ENCODE measurements at regions not wholly inside any gene's neighbourhood (a gene's known extent, or its start where the extent isn't known, plus 50 kb on each side); places are given as distances from the start of the nearest gene placed in this dataset.

- DNase-seq (ENCODE audit: low read depth): no peak
- no peak for TF ChIP-seq CTCF (IDR thresholded peaks at IDR 0.05; ENCODE audit: low read depth, low read length, missing control alignments)
- in situ Hi-C loops (cut with HindIII; ENCODE audit: low sequenced_read_pairs): no loop called here
- no peak overlapping the region for H3K4me3 ChIP-seq (ENCODE audit: low read depth, low read length)
These were observed 244.7 kb downstream of the COL4A1 start for GRCh38 chr13:110062077-110062776.

GRCh38 chr13:110061270-110061669 lies 245.7 kb downstream of the COL4A1 start:
- in situ Hi-C loops (cut with HindIII; ENCODE audit: low sequenced_read_pairs): no loop called here
- no peak for DNase-seq (ENCODE audit: low read depth)

GRCh38 chr13:110057052-110057451 lies 249.9 kb downstream of the COL4A1 start:
- H3K4me3 ChIP-seq (ENCODE audit: low read depth, low read length): no peak overlapping the region
- no peak for DNase-seq (ENCODE audit: low read depth)
- in situ Hi-C loops (cut with HindIII; ENCODE audit: low sequenced_read_pairs): no loop called here
- no peak for TF ChIP-seq CTCF (IDR thresholded peaks at IDR 0.05; ENCODE audit: low read depth, low read length, missing control alignments)

More at GRCh38 chr13:110061270-110061669, 245.7 kb downstream of the COL4A1 start:
- H3K4me3 ChIP-seq (ENCODE audit: low read depth, low read length): no peak overlapping the region
- TF ChIP-seq CTCF (IDR thresholded peaks at IDR 0.05; ENCODE audit: low read depth, low read length, missing control alignments): no peak

- in situ Hi-C loops (cut with HindIII; ENCODE audit: low sequenced_read_pairs): no loop called here
- H3K4me3 ChIP-seq (ENCODE audit: low read depth, low read length): no peak overlapping the region
- no peak for TF ChIP-seq CTCF (IDR thresholded peaks at IDR 0.05; ENCODE audit: low read depth, low read length, missing control alignments)
- DNase-seq (ENCODE audit: low read depth): no peak
These were observed 250.3 kb downstream of the COL4A1 start for GRCh38 chr13:110056640-110057039.

GRCh38 chr13:110055089-110055488 lies 251.9 kb downstream of the COL4A1 start:
- no peak overlapping the region for H3K4me3 ChIP-seq (ENCODE audit: low read depth, low read length)
- DNase-seq (ENCODE audit: low read depth): no peak
- TF ChIP-seq CTCF (IDR thresholded peaks at IDR 0.05; ENCODE audit: low read depth, low read length, missing control alignments): no peak
- in situ Hi-C loops (cut with HindIII; ENCODE audit: low sequenced_read_pairs): no loop called here

- no peak for DNase-seq (ENCODE audit: low read depth)
- no peak for TF ChIP-seq CTCF (IDR thresholded peaks at IDR 0.05; ENCODE audit: low read depth, low read length, missing control alignments)
- in situ Hi-C loops (cut with HindIII; ENCODE audit: low sequenced_read_pairs): no loop called here
- H3K4me3 ChIP-seq (ENCODE audit: low read depth, low read length): no peak overlapping the region
These were observed 252.9 kb downstream of the COL4A1 start for GRCh38 chr13:110054041-110054440.
